GM18517 (cell line): ENCODE measurements at regions not wholly inside any gene's neighbourhood (a gene's known extent, or its start where the extent isn't known, plus 50 kb on each side); places are given as distances from the start of the nearest gene placed in this dataset.
A peak's percentile ranks its signal among the peaks of the same experiment; 100 is the strongest.
"Not testable (repeated sequence)": the region's sequence is repeated elsewhere in the genome, so short reads cannot be mapped to it uniquely, and the experiment has no call there.

Experiments used
- ATAC-seq: cut with Tn5 transposase; IDR thresholded peaks from one replicate; pipeline ENCODE4 v1.9.1; 2021; ENCODE audit warnings: mild to moderate bottlenecking, moderate library complexity; ENCODE audit not compliant: unreplicated experiment

DNA sequence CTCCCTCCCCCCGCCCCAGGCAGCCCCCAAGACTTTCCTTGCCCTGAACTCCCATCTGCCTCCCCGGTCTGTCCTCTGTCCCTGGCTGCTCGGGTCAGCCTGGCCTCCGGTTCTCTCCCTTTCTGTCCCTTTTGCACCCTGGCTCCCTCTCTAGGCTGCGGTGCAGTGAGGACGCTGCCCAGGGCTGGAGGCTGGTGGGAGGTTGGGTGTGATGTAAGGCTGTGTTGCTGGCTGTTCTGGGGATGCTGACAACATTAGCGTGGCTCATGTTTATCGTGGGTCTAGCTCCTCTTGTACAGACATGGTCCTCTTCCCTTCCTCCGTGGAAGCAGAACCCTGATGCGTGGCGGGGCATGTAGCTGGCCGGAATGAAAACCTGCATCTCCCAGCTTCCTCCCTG lies 357.5 kb downstream of the CNTNAP3B start:
- not testable (repeated sequence) for ATAC-seq

DNA sequence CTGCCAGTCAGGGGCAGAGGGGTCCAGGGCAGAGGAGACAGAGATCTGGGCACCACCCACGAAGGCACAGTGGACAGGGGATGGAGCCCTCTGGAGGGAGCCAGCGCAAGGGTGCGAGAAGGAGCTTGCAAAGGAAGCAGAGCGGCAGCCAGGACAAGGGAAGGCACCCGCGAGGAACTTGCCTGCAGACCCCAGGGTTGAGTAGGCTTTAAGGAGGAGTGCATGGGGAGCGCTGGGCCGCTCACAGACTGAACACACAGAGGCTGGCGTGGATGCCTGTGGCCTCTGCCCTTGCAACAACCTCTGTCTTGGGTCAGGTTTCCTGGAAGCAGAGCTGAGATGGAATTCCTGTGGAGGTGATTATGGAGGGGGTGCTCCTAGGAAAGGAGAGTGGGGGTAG lies 374.4 kb downstream of the CNTNAP3B start:
- ATAC-seq, result not testable (repeated sequence)

DNA sequence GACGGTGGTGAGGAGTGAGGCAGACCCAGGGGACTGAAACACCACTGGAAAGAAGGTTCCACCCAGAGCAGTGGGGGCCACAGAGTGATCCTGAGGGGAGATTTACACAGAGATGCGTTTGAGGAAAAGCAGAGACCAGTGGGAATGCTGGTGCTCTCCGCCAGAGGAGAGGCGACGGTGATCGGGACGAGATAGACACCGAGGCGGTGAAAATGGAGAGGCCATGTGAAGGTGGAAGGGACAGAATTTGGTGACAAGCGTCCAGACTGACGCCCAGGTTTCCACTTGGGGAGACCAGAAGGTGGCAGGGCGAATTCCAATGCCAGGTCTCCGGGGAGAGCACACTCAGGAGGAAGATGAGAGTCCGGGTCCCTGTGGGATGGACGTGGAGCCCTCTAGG lies 374.8 kb downstream of the CNTNAP3B start:
- not testable (repeated sequence) for ATAC-seq

GRCh38 chr9:41741897-41742296 lies 387.3 kb downstream of the CNTNAP3B start:
- not testable (repeated sequence) for ATAC-seq

- not testable (repeated sequence) for ATAC-seq
Measured at GRCh38 chr9:41741173-41741572, 388.1 kb downstream of the CNTNAP3B start.

DNA sequence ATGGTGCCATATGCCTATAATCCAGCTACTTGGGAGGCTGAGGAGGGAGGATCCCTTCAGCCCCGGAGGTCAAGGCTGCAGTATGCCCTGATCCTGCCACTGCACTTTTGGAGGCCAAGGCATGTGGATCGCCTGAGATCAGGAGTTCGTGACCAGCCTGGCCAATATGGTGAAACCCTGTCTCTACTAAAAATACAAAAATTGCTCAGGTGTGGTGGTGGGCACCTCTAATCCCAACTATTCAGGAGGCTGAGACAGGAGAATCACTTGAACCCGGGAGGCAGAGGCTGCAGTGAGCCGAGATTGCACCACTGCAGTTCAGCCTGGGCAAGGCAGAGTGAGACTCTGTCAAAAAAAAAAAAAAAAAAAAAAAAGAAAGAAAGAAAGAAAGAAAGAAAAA lies 390.5 kb downstream of the CNTNAP3B start:
- ATAC-seq, result not testable (repeated sequence)

DNA sequence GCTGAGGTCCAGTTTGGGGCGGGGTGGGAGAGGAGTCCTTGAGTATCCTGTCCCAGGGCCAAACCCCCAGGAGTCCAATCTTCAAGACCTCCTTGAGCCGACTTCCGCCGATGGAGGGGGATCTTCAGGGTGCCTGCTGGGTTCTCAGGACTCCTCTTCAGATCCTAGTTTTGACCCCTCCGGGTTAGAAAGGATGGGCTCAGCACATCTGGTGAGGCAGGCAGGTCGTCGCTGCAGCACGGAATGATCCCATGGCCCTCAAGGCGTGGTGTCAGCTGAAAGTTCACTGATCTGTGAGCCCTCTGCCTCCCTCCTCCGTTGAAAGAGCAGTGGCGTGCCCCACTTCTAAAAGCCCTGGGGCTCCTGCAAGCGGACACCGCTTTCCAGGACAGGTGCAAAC lies 430.0 kb downstream of the CNTNAP3B start:
- ATAC-seq, result not testable (repeated sequence)

- not testable (repeated sequence) for ATAC-seq
Measured at GRCh38 chr9:41697080-41697479, 432.1 kb downstream of the CNTNAP3B start.

GRCh38 chr9:41679312-41679711 lies 449.9 kb downstream of the CNTNAP3B start:
- ATAC-seq, result not testable (repeated sequence)

- ATAC-seq, result not testable (repeated sequence)
Measured at GRCh38 chr9:41663497-41664036, 465.7 kb downstream of the CNTNAP3B start.

- not testable (repeated sequence) for ATAC-seq
Measured at GRCh38 chr9:41658706-41659105, 469.6 kb upstream of the ZNG1F start.

- not testable (repeated sequence) for ATAC-seq
Measured at GRCh38 chr9:41658116-41658515, 469.0 kb upstream of the ZNG1F start.

DNA sequence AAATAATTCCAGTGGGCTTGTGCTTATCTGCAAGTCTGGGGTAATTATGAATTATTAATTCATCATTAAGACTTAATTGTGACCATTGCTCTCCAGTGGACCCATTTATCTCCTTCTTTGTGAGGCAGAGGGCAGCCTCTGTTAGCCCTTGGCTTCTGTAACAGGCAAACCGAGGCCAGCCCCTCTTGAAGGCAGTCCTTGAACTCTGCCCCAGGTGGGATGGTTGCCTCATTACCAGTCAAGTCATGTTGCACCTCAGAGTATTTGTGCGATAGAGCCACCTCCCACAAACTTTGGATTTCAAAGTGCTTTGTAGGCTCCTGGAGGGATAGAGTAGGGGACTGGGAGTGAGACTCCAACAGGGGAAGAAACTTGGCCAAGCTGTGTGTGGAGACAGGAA lies 468.0 kb upstream of the ZNG1F start:
- not testable (repeated sequence) for ATAC-seq

DNA sequence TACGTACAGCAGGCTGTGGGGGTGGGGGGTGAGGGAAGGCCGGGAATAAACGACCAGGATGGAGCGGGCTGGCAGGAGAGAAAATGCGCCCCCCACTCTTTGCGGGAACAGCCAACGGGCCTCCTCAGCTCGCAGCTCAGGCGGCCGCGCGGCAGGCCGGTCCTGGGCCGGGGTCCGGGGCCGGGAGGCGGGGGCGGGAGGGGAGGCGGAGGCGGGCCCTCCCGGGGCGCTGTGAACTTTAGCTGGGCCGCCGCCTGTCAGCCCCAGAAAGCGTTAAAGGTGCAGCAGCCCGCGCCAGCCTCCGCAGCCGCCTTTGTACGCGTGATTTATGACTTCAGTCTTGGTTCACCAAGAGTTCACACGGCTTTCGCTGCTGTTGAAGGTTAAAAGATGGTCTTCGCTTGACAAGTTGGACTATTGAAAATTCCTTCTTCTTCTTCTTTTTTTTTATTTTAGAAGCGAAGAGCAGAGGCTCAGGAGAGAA lies 466.0 kb upstream of the ZNG1F start:
- not testable (repeated sequence) for ATAC-seq

GRCh38 chr9:41654349-41654748 lies 465.2 kb upstream of the ZNG1F start:
- not testable (repeated sequence) for ATAC-seq

DNA sequence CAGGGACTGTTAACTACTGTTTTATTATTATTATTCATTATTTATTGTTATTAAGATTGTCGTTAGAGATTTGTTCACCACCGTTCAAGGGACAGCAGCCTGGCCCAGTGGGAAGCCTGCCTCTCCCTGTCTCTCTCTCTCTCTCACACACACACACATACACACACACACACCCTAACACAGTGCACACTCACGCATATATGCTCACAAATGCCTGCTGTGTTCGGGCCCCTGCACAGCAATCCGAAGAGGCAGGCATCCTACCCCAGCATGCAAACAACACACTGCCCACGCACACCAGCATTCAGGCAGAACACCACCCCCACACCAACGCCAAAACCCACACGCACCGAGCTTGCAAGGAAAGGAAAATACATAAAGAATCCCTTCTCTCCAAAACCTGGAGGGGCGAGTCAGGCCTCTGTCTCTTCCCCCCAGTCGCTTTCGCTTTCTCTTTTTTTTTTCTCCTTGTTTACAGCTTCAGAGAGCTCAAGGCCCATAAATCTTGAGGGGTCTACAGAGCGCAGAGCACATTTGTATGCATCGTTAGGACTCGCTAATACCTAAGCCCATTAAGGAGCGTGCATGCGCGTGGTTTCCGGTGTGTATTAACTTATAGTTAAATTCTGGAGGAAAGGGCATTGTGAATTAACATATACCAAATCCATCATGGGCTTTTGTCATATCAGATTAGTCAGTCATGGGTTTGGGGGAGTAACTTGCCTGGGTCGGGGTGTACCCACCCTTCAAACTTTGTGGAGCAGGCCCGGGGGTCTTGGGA lies 464.6 kb upstream of the ZNG1F start:
- ATAC-seq, result not testable (repeated sequence)

DNA sequence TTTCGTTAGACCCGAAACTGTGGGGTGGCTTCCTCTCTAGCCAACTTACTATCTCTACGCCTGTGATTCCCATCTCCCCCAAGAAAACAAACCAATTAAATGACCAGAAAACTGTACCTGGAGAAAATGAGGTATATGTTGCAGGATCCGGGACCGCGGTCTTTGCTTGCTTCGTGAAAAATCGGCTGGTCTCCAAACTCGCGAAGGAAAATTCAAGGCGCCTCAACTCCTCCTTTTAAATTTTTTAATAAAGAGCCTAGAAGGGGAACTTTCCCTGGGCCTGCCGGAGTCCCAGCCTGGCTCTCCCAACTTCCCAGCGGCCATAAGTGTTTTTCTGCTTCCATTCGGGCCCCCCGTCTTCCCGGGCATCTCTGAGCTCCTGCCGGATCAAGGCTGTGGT lies 463.7 kb upstream of the ZNG1F start:
- not testable (repeated sequence) for ATAC-seq

- ATAC-seq, result not testable (repeated sequence)
Measured at GRCh38 chr9:41652100-41652713, 463.1 kb upstream of the ZNG1F start.

- ATAC-seq, result not testable (repeated sequence)
Measured at GRCh38 chr9:41650086-41650485, 461.0 kb upstream of the ZNG1F start.

- peak; percentile 73 for ATAC-seq
Measured at GRCh38 chr9:41648564-41648963, 459.4 kb upstream of the ZNG1F start.

DNA sequence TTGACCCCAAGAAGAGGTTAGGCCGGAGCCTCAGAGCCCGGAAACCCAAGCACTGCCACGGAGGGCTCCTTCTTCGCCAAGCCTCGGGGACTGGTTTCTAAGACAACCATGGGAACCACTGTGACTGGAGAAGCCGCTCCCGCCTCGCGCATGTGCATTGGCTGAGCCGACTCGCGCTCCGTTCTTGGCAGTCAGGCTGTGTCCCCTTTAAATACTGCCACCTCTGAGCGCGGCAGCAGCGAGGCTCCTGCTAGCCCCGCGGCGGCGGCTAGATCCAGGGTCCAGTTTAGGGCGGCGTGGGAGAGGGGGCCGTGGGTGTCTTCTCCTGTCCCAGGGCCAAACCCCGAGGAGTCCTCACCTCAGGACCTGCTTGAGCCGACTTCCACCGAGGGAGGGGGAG lies 457.1 kb upstream of the ZNG1F start:
- ATAC-seq, result not testable (repeated sequence)
